Bronchial epithelial cell (primary cell): ENCODE measurements at regions not wholly inside any gene's neighbourhood (a gene's known extent, or its start where the extent isn't known, plus 50 kb on each side); places are given as distances from the start of the nearest gene placed in this dataset.

Experiments
- DNase-seq: peaks from one replicate; pipeline ENCODE4 v3.0.0-alpha.2; 2010; ENCODE audit warnings: low read depth
- FAIRE-seq: peaks from 2 replicates; lab custom pipeline; 2011; peaks lifted over from hg19 to GRCh38; lab: Jason Lieb, UNC
- H3K27me3 ChIP-seq: 2 replicates; pipeline ENCODE4 v1.5.1; 2011; ENCODE audit warnings: low read length; ENCODE audit not compliant: control insufficient read depth, insufficient read depth
- H3K36me3 ChIP-seq: 2 replicates; pipeline ENCODE4 v1.5.1; 2011; ENCODE audit warnings: low read length; ENCODE audit not compliant: control insufficient read depth, insufficient read depth
- H3K4me3 ChIP-seq: 2 replicates; pipeline ENCODE4 v1.5.1; 2011; ENCODE audit warnings: mild to moderate bottlenecking, low read depth, low read length, control low read depth
- CTCF ChIP-seq: IDR thresholded peaks from 2 replicates; pipeline ENCODE4 v1.5.1; 2011; ENCODE audit warnings: mild to moderate bottlenecking, moderate library complexity, low read length, control low read depth, inconsistent platforms; ENCODE audit not compliant: insufficient read depth, severe bottlenecking

GRCh38 chr21:17139696-17140095, 373.1 kb upstream of the CXADR start:
- Histone ChIP-seq H3K27me3 (no peaks in the 10 kb centered on the region), H3K4me3 (no peak overlapping the region), H3K36me3 (no peaks in the 10 kb centered on the region)
- no peak for FAIRE-seq
- peak; percentile 8 for DNase-seq
- no peak for TF ChIP-seq CTCF

GRCh38 chr21:17146426-17146825, 366.4 kb upstream of the CXADR start:
- TF ChIP-seq CTCF: no peak
- no peaks in the 10 kb centered on the region for H3K27me3 ChIP-seq
- DNase-seq (no peak), FAIRE-seq (no peak)
- no peak overlapping the region for H3K4me3 ChIP-seq
- no peaks in the 10 kb centered on the region for H3K36me3 ChIP-seq

- DNase-seq (no peak), FAIRE-seq (no peak)
- TF ChIP-seq CTCF: no peak
- H3K27me3 ChIP-seq: no peaks in the 10 kb centered on the region
- no peaks in the 10 kb centered on the region for H3K36me3 ChIP-seq
- H3K4me3 ChIP-seq: no peak overlapping the region
These were observed 353.1 kb upstream of the CXADR start for GRCh38 chr21:17159697-17160096.

GRCh38 chr21:17185674-17186073, 327.2 kb upstream of the CXADR start:
- DNase-seq (no peak), FAIRE-seq (no peak)

GRCh38 chr21:17189963-17190362, 322.9 kb upstream of the CXADR start:
- no peak for TF ChIP-seq CTCF
- no peak for FAIRE-seq
- H3K4me3 ChIP-seq: no peak overlapping the region
- H3K27me3 ChIP-seq: no peaks in the 10 kb centered on the region
- DNase-seq: no peak
- H3K36me3 ChIP-seq: no peaks in the 10 kb centered on the region

More at GRCh38 chr21:17185674-17186073, 327.2 kb upstream of the CXADR start:
- TF ChIP-seq CTCF: no peak
- no peak overlapping the region for H3K4me3 ChIP-seq
- H3K36me3 ChIP-seq: no peaks in the 10 kb centered on the region
- H3K27me3 ChIP-seq: no peaks in the 10 kb centered on the region

- no peak for DNase-seq
- H3K36me3 ChIP-seq: no peaks in the 10 kb centered on the region
- TF ChIP-seq CTCF: no peak
- no peaks in the 10 kb centered on the region for H3K27me3 ChIP-seq
- no peak overlapping the region for H3K4me3 ChIP-seq
- no peak for FAIRE-seq
These were observed 321.4 kb upstream of the CXADR start for GRCh38 chr21:17191346-17191993.
